GM23338 (cell line): ENCODE measurements at regions not wholly inside any gene's neighbourhood (a gene's known extent, or its start where the extent isn't known, plus 50 kb on each side); places are given as distances from the start of the nearest gene placed in this dataset.

Experiments used
- ATAC-seq: fragments of 200-7000 bp; cut with Tn5 transposase; 3 replicates; pipeline ENCODE4 v1.9.1; 2020
- DNase-seq: peaks from one replicate; pipeline ENCODE4 v3.0.0-alpha.2; 2015; ENCODE audit warnings: low spot score
- H2AFZ ChIP-seq: fragments of 200-600 bp; sonication (generic); 2 replicates; pipeline ENCODE4 v1.8.0; 2016; ENCODE audit warnings: antibody characterized with exemption, mild to moderate bottlenecking, moderate library complexity
- H3F3A ChIP-seq: fragments of 200-600 bp; sonication (generic); replicated peaks from 2 replicates; pipeline ENCODE4 v1.8.0; 2017; ENCODE audit warnings: antibody characterized with exemption, mixed run types, low read depth
- H3K27ac ChIP-seq: fragments of 200-600 bp; sonication (generic); 2 replicates; pipeline ENCODE4 v1.6.1; 2016; ENCODE audit warnings: low read depth
- H3K27me3 ChIP-seq: fragments of 200-600 bp; sonication (generic); 2 replicates; pipeline ENCODE4 v1.8.0; 2016; ENCODE audit warnings: mild to moderate bottlenecking, mixed run types, moderate library complexity; ENCODE audit not compliant: insufficient read depth
- H3K36me3 ChIP-seq: fragments of 200-600 bp; sonication (generic); 2 replicates; pipeline ENCODE4 v1.8.0; 2016; ENCODE audit warnings: mild to moderate bottlenecking; ENCODE audit not compliant: insufficient read depth
- H3K4me1 ChIP-seq: fragments of 200-600 bp; sonication (generic); 2 replicates; pipeline ENCODE4 v1.8.0; 2016; ENCODE audit warnings: mild to moderate bottlenecking, moderate library complexity; ENCODE audit not compliant: insufficient read depth
- H3K4me2 ChIP-seq: fragments of 200-600 bp; sonication (generic); 2 replicates; pipeline ENCODE4 v1.7.1; 2017; ENCODE audit warnings: mixed run types
- H3K4me3 ChIP-seq: fragments of 200-600 bp; sonication (generic); 2 replicates; pipeline ENCODE4 v1.6.1; 2016; ENCODE audit warnings: mixed run types
- H3K79me2 ChIP-seq: fragments of 200-600 bp; sonication (generic); replicated peaks from 2 replicates; pipeline ENCODE4 v1.8.0; 2017; ENCODE audit warnings: mild to moderate bottlenecking; ENCODE audit not compliant: insufficient read depth
- H3K9me2 ChIP-seq: fragments of 200-600 bp; sonication (generic); 2 replicates; pipeline ENCODE4 v1.8.0; 2017; ENCODE audit not compliant: insufficient read depth
- H4K20me1 ChIP-seq: fragments of 200-600 bp; sonication (generic); replicated peaks from 2 replicates; pipeline ENCODE4 v1.8.0; 2017; ENCODE audit warnings: mild to moderate bottlenecking; ENCODE audit not compliant: insufficient read depth
- H3K27ac Mint-ChIP-seq: 2 replicates; pipeline ENCODE4 v1.8.0; 2020; ENCODE audit warnings: inconsistent platforms, mild to moderate bottlenecking, moderate library complexity, mixed read lengths
- H3K27me3 Mint-ChIP-seq: 3 replicates; pipeline ENCODE4 v1.8.0; 2022; ENCODE audit warnings: low read depth, mild to moderate bottlenecking, moderate library complexity, mixed read lengths, inconsistent platforms; ENCODE audit not compliant: insufficient read depth, poor library complexity
- H3K36me3 Mint-ChIP-seq: 3 replicates; pipeline ENCODE4 v1.8.0; 2021; ENCODE audit warnings: low read depth, mild to moderate bottlenecking, inconsistent platforms, moderate library complexity, mixed read lengths
- H3K4me1 Mint-ChIP-seq: 3 replicates; pipeline ENCODE4 v1.8.0; 2020; ENCODE audit warnings: mild to moderate bottlenecking, inconsistent platforms, mixed read lengths
- H3K4me3 Mint-ChIP-seq: 3 replicates; pipeline ENCODE4 v1.8.0; 2021; ENCODE audit warnings: moderate library complexity, mild to moderate bottlenecking, inconsistent platforms, mixed read lengths
- H3K9me3 Mint-ChIP-seq: 3 replicates; pipeline ENCODE4 v1.8.0; 2020; ENCODE audit warnings: moderate library complexity, mild to moderate bottlenecking, inconsistent platforms, mixed read lengths
- CREB1 ChIP-seq: fragments of 250-450 bp; sonication (Bioruptor Pico); IDR thresholded peaks from 2 replicates; pipeline ENCODE4 v1.5.0; 2020; ENCODE audit warnings: low read depth, mild to moderate bottlenecking, moderate library complexity
- EZH2 ChIP-seq: fragments of 200-600 bp; sonication (generic); IDR thresholded peaks from one replicate; pipeline ENCODE4 v1.8.0; 2017; ENCODE audit warnings: antibody characterized with exemption, mild to moderate bottlenecking, low read depth; ENCODE audit not compliant: unreplicated experiment
- EZH2phosphoT487 ChIP-seq: fragments of 200-600 bp; sonication (generic); IDR thresholded peaks from one replicate; pipeline ENCODE4 v1.8.1; 2018; ENCODE audit warnings: antibody characterized with exemption; ENCODE audit not compliant: unreplicated experiment
- JUNB ChIP-seq: IDR thresholded peaks from one replicate; pipeline ENCODE4 v1.6.1; 2016; ENCODE audit warnings: antibody characterized with exemption; ENCODE audit not compliant: unreplicated experiment
- NANOG ChIP-seq: IDR thresholded peaks from 2 replicates; pipeline ENCODE4 v1.6.1; 2016; ENCODE audit warnings: antibody characterized with exemption, borderline replicate concordance
- POLR2AphosphoS5 ChIP-seq: IDR thresholded peaks from 2 replicates; pipeline ENCODE4 v1.6.1; 2016; ENCODE audit warnings: antibody characterized with exemption, low read depth
- STAT1 ChIP-seq: IDR thresholded peaks from one replicate; pipeline ENCODE4 v1.6.1; 2016; ENCODE audit warnings: antibody characterized with exemption; ENCODE audit not compliant: unreplicated experiment
- ZNF114 ChIP-seq: fragments of 250-450 bp; sonication (Bioruptor Pico); IDR thresholded peaks from 2 replicates; pipeline ENCODE4 v1.5.0; 2020; ENCODE audit warnings: mild to moderate bottlenecking, moderate library complexity
- ZNF331 ChIP-seq: fragments of 250-450 bp; sonication (Bioruptor Pico); IDR thresholded peaks from 2 replicates; pipeline ENCODE4 v1.5.0; 2020; ENCODE audit warnings: low read depth, mild to moderate bottlenecking, moderate library complexity
- TF ChIP-seq, protein P1 (sequence below): IDR thresholded peaks from 2 replicates; pipeline ENCODE4 v1.6.1; 2016; ENCODE audit warnings: antibody characterized with exemption
- TF ChIP-seq, protein P2 (sequence below): IDR thresholded peaks from one replicate; pipeline ENCODE4 v1.6.1; 2018; ENCODE audit warnings: antibody characterized with exemption; ENCODE audit not compliant: unreplicated experiment
- TF ChIP-seq, protein P3 (sequence below): fragments of 250-450 bp; sonication (Bioruptor Pico); IDR thresholded peaks from 2 replicates; pipeline ENCODE4 v1.5.0; 2020; ENCODE audit warnings: mild to moderate bottlenecking, moderate library complexity

DNA sequence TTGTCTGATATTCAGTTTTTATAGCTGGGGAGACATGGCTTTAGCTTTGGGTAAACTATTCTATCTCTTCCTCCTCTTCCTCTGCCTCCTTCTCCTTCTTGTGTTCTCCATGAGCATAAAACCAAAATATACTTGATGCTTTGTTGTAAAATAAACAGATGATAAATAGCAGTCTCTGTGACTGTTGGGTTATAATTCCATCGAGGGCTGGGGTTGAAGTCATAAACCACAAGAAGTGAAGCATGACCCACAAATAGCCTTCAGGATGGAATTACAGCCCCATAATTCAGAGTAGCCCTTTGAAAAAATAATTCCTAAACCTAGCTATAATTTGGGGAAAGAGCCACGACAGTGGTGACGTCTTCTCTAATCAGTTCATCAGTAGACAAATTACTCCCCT, 177.7 kb downstream of the SNX19 start (continued):
- TF ChIP-seq EZH2 (no peak), STAT1 (no peak), ZNF114 (CRISPR knock-in tag) (no peak), ZNF331 (no peak), POLR2AphosphoS5 (no peak)
- TF ChIP-seq, protein P1, sequence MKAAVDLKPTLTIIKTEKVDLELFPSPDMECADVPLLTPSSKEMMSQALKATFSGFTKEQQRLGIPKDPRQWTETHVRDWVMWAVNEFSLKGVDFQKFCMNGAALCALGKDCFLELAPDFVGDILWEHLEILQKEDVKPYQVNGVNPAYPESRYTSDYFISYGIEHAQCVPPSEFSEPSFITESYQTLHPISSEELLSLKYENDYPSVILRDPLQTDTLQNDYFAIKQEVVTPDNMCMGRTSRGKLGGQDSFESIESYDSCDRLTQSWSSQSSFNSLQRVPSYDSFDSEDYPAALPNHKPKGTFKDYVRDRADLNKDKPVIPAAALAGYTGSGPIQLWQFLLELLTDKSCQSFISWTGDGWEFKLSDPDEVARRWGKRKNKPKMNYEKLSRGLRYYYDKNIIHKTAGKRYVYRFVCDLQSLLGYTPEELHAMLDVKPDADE, result no peak

DNA sequence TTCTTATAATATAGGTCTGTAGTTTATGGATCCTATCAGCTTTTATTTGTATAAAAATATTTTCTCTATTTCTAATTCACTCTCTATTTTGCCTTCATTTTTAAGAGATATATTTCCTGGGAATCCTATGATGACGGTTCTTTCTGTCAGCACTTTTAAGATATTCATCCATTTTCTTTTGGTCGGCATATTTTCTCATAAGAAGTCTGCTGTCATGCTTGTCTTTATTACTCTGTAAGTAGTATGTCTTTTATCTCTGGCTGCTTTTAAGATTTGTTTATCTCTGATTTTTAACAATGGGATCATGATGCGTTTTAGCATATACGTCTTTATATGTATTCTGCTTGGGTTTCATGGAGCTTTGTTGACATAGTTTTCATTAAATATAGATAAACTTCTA, 175.5 kb downstream of the SNX19 start:
- Histone ChIP-seq H3K4me1 (0 out of 2 replicates have a peak, but pooled peaks cover 6% of the 10 kb centered on the region), H3F3A (no peaks in the 10 kb centered on the region), H3K79me2 (no peaks in the 10 kb centered on the region), H4K20me1 (no peaks in the 10 kb centered on the region), H3K27me3 (no peaks in the 10 kb centered on the region), H3K4me2 (no peak overlapping the region), H3K9me2 (peaks cover 3% of the 10 kb centered on the region; the same call in 1 of the 2 replicates), H3K36me3 (peaks cover 4% of the 10 kb centered on the region; the same call in 1 of the 2 replicates), H2AFZ (no peak overlapping the region), H3K27ac (no peak overlapping the region), H3K4me3 (no peak overlapping the region)
- H3K4me1 Mint-ChIP-seq, result peaks cover 8% of the 10 kb centered on the region; the same call in 2 of the 3 replicates
- no peak overlapping the region for H3K27ac Mint-ChIP-seq
- peaks cover 7% of the 10 kb centered on the region; the same call in 2 of the 3 replicates for H3K36me3 Mint-ChIP-seq
- peaks cover 18% of the 10 kb centered on the region for H3K9me3 Mint-ChIP-seq
- ATAC-seq, result no peak
- H3K27me3 Mint-ChIP-seq, result no peaks in the 10 kb centered on the region
- DNase-seq, result no peak
- H3K4me3 Mint-ChIP-seq, result no peak overlapping the region
- no peak for TF ChIP-seq CREB1 (CRISPR knock-in tag)
- no peak for TF ChIP-seq ZNF331
- TF ChIP-seq, protein P1, result no peak
- TF ChIP-seq POLR2AphosphoS5, result no peak
- TF ChIP-seq, protein P2, sequence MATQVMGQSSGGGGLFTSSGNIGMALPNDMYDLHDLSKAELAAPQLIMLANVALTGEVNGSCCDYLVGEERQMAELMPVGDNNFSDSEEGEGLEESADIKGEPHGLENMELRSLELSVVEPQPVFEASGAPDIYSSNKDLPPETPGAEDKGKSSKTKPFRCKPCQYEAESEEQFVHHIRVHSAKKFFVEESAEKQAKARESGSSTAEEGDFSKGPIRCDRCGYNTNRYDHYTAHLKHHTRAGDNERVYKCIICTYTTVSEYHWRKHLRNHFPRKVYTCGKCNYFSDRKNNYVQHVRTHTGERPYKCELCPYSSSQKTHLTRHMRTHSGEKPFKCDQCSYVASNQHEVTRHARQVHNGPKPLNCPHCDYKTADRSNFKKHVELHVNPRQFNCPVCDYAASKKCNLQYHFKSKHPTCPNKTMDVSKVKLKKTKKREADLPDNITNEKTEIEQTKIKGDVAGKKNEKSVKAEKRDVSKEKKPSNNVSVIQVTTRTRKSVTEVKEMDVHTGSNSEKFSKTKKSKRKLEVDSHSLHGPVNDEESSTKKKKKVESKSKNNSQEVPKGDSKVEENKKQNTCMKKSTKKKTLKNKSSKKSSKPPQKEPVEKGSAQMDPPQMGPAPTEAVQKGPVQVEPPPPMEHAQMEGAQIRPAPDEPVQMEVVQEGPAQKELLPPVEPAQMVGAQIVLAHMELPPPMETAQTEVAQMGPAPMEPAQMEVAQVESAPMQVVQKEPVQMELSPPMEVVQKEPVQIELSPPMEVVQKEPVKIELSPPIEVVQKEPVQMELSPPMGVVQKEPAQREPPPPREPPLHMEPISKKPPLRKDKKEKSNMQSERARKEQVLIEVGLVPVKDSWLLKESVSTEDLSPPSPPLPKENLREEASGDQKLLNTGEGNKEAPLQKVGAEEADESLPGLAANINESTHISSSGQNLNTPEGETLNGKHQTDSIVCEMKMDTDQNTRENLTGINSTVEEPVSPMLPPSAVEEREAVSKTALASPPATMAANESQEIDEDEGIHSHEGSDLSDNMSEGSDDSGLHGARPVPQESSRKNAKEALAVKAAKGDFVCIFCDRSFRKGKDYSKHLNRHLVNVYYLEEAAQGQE, result no peak
- TF ChIP-seq, protein P3, sequence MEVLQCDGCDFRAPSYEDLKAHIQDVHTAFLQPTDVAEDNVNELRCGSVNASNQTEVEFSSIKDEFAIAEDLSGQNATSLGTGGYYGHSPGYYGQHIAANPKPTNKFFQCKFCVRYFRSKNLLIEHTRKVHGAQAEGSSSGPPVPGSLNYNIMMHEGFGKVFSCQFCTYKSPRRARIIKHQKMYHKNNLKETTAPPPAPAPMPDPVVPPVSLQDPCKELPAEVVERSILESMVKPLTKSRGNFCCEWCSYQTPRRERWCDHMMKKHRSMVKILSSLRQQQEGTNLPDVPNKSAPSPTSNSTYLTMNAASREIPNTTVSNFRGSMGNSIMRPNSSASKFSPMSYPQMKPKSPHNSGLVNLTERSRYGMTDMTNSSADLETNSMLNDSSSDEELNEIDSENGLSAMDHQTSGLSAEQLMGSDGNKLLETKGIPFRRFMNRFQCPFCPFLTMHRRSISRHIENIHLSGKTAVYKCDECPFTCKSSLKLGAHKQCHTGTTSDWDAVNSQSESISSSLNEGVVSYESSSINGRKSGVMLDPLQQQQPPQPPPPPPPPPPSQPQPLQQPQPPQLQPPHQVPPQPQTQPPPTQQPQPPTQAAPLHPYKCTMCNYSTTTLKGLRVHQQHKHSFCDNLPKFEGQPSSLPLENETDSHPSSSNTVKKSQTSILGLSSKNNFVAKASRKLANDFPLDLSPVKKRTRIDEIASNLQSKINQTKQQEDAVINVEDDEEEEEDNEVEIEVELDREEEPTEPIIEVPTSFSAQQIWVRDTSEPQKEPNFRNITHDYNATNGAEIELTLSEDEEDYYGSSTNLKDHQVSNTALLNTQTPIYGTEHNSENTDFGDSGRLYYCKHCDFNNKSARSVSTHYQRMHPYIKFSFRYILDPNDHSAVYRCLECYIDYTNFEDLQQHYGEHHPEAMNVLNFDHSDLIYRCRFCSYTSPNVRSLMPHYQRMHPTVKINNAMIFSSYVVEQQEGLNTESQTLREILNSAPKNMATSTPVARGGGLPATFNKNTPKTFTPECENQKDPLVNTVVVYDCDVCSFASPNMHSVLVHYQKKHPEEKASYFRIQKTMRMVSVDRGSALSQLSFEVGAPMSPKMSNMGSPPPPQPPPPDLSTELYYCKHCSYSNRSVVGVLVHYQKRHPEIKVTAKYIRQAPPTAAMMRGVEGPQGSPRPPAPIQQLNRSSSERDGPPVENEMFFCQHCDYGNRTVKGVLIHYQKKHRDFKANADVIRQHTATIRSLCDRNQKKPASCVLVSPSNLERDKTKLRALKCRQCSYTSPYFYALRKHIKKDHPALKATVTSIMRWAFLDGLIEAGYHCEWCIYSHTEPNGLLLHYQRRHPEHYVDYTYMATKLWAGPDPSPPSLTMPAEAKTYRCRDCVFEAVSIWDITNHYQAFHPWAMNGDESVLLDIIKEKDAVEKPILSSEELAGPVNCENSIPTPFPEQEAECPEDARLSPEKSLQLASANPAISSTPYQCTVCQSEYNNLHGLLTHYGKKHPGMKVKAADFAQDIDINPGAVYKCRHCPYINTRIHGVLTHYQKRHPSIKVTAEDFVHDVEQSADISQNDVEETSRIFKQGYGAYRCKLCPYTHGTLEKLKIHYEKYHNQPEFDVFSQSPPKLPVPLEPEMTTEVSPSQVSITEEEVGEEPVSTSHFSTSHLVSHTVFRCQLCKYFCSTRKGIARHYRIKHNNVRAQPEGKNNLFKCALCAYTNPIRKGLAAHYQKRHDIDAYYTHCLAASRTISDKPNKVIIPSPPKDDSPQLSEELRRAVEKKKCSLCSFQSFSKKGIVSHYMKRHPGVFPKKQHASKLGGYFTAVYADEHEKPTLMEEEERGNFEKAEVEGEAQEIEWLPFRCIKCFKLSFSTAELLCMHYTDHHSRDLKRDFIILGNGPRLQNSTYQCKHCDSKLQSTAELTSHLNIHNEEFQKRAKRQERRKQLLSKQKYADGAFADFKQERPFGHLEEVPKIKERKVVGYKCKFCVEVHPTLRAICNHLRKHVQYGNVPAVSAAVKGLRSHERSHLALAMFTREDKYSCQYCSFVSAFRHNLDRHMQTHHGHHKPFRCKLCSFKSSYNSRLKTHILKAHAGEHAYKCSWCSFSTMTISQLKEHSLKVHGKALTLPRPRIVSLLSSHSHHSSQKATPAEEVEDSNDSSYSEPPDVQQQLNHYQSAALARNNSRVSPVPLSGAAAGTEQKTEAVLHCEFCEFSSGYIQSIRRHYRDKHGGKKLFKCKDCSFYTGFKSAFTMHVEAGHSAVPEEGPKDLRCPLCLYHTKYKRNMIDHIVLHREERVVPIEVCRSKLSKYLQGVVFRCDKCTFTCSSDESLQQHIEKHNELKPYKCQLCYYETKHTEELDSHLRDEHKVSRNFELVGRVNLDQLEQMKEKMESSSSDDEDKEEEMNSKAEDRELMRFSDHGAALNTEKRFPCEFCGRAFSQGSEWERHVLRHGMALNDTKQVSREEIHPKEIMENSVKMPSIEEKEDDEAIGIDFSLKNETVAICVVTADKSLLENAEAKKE (CRISPR knock-in tag), result no peak
- TF ChIP-seq ZNF114 (CRISPR knock-in tag), result no peak
- TF ChIP-seq NANOG, result no peak
- no peak for TF ChIP-seq STAT1
- no peak for TF ChIP-seq EZH2
- TF ChIP-seq JUNB, result no peak
- no peak for TF ChIP-seq EZH2phosphoT487
